WI38 (cell line): ENCODE measurements at regions not wholly inside any gene's neighbourhood (a gene's known extent, or its start where the extent isn't known, plus 50 kb on each side); places are given as distances from the start of the nearest gene placed in this dataset.

Source experiments
- H3K4me3 ChIP-seq: 2 replicates; pipeline ENCODE4 v1.5.1; 2011; ENCODE audit warnings: low read depth, mild to moderate bottlenecking, control low read depth, low read length
- TF ChIP-seq, protein P1 (sequence below): IDR thresholded peaks from 2 replicates; pipeline ENCODE4 v1.5.1; 2012; ENCODE audit warnings: low read depth, mild to moderate bottlenecking, control low read depth, low read length

DNA sequence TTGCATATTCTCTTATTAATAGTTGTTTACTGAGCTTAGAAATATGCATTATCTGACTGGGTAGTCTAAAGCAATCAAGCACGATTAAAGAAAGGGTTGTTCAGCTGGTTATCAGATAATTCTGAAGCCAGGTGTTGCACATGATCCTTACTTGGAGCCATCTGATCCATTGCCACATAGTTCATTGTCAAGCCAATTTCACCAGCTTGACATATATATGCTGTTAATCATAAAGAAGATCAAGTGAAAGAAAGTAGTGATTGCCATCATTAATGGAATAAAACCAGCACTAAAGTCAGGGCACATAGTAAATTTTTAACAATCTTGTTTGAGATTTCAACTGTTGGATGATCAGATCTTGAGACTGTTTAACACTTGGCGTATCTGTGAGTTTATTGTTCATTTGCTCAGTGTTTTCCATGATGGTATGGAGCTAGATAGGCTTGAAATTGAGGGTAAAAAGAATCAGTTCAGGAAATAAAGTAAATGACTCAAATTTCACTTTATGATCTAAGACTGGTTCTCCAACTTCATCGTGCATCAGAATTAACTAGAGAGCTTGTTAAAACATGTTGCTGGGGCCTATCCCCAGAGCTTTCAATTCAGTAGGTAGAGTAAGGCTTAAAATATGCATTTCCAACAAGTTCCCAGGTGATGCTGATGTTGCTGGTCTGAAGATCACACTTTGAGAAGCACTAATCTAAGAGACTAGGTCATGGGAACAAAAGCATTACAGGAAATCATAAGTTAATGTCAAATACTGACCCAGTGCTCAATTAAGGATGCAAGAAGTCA, 539.6 kb downstream of the SATB2 start:
- H3K4me3 ChIP-seq: no peak overlapping the region
- TF ChIP-seq, protein P1, sequence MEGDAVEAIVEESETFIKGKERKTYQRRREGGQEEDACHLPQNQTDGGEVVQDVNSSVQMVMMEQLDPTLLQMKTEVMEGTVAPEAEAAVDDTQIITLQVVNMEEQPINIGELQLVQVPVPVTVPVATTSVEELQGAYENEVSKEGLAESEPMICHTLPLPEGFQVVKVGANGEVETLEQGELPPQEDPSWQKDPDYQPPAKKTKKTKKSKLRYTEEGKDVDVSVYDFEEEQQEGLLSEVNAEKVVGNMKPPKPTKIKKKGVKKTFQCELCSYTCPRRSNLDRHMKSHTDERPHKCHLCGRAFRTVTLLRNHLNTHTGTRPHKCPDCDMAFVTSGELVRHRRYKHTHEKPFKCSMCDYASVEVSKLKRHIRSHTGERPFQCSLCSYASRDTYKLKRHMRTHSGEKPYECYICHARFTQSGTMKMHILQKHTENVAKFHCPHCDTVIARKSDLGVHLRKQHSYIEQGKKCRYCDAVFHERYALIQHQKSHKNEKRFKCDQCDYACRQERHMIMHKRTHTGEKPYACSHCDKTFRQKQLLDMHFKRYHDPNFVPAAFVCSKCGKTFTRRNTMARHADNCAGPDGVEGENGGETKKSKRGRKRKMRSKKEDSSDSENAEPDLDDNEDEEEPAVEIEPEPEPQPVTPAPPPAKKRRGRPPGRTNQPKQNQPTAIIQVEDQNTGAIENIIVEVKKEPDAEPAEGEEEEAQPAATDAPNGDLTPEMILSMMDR: no peak

GRCh38 chr2:198917275-198917674, 540.5 kb downstream of the SATB2 start:
- no peak overlapping the region for H3K4me3 ChIP-seq
- TF ChIP-seq, protein P1: no peak

DNA sequence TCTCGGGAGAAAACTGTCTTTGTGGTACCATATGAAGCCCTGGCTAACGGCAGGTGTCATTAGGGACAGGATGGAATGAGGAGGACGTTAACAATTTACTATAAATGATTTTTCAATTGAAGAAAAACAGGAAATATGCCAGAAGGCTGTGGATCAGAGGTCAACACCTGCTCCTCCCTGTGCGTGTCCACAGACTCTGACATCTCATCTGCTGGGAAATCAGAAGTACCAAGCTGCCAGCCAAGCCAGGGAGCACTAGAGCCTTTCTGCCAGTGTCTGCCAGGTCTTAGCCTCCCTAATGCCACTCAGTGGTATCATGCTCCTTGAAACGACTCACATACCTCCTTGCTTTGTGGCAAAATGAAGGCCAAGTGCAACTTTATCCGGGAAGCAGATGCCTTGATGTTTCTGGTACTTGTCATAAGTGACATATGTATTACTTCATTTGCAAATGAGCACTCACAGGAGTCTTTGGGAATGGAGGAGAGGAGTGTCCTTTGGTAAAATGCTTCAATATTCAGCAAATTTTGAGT, 541.1 kb downstream of the SATB2 start:
- H3K4me3 ChIP-seq: no peak overlapping the region
- TF ChIP-seq, protein P1: no peak

- H3K4me3 ChIP-seq: no peak overlapping the region
- TF ChIP-seq, protein P1: no peak
Measured at GRCh38 chr2:198913394-198914152, 544.2 kb downstream of the SATB2 start.

GRCh38 chr2:198909525-198910267, 548.0 kb downstream of the SATB2 start:
- no peak overlapping the region for H3K4me3 ChIP-seq
- TF ChIP-seq, protein P1: no peak

- no peak overlapping the region for H3K4me3 ChIP-seq
- TF ChIP-seq, protein P1: no peak
Measured at GRCh38 chr2:198905881-198906612, 551.7 kb downstream of the SATB2 start.
